ENCODE measurements at regions not wholly inside any gene's neighbourhood (a gene's known extent, or its start where the extent isn't known, plus 50 kb on each side); places are given as distances from the start of the nearest gene placed in this dataset.

- TF ChIP-seq MTA3 (IDR thresholded peaks at IDR 0.05; ENCODE audit: borderline replicate concordance, low read length) (no peak), CTCF (IDR thresholded peaks at IDR 0.05 in 2 of 3, conservative IDR thresholded peaks at IDR 0.05 in 1 of 3; ENCODE audit: control insufficient read depth in 2 of 3, extremely low read depth in 1 of 3, insufficient read depth in 1 of 3, low read depth in 3 of 3, low read length in 3 of 3) (no peak), IKZF1 (conservative IDR thresholded peaks at IDR 0.05) (no peak)
Observed at GRCh38 chr1:201618905-201619304, 80.0 kb downstream of the NAV1 start (continued).

GRCh38 chr1:201619513-201619912, 80.6 kb downstream of the NAV1 start:
- WGBS (ENCODE audit: insufficient coverage, insufficient replicate concordance, low lambda C conversion rate, missing lambda C conversion rate): 29% methylated on average over 1 of the region's 1 CpG
- Histone ChIP-seq H3K9me3 (replicated peaks; ENCODE audit: control insufficient read depth, insufficient read depth, low read length) (no peaks in the 10 kb centered on the region), H2AFZ (ENCODE audit: control insufficient read depth, low read depth, low read length) (no peak overlapping the region), H3K4me1 (ENCODE audit: control insufficient read depth, insufficient read depth, low read length) (no peaks in the 10 kb centered on the region), H3K4me3 (no peak overlapping the region), H3K79me2 (ENCODE audit: control insufficient read depth, insufficient read depth, low read length) (no peaks in the 10 kb centered on the region), H3K4me2 (ENCODE audit: control insufficient read depth, insufficient read depth) (no peak overlapping the region), H3K9ac (ENCODE audit: control insufficient read depth, insufficient read depth, low read length) (no peak overlapping the region), H4K20me1 (ENCODE audit: control insufficient read depth, insufficient read depth) (no peaks in the 10 kb centered on the region), H3K27ac (ENCODE audit: control insufficient read depth, insufficient read depth) (no peak overlapping the region), H3K27me3 (replicated peaks in 1 of 2; ENCODE audit: control insufficient read depth in 2 of 2, insufficient read depth in 2 of 2, low read length in 1 of 2) (peaks cover 0 to 1% of the 10 kb centered on the region in 2 experiments; a peak in 1 of 4 replicates), H3K36me3 (ENCODE audit: control insufficient read depth in 2 of 2, insufficient read depth in 2 of 2, low read length in 1 of 2) (no peaks in the 10 kb centered on the region)
- no TSS peak for BruUV-seq (replicated peaks)
- ChIA-PET CTCF (interaction anchor here (1.3 kb wide), 1 partner anchor 57 kb away, joined by 3 read pairs; no protein-coding TSS in a partner anchor), POLR2A (no interaction called here), SMC1A (ENCODE audit: uncharacterized antibody, unreplicated experiment) (interaction anchor here (0.6 kb wide), 1 partner anchor 231 kb away, joined by 3 read pairs; no protein-coding TSS in a partner anchor), RAD21 (ENCODE audit: unreplicated experiment) (no interaction called here)
- FAIRE-seq (no peak), ATAC-seq (no peak), DNase-seq (ENCODE audit: low read depth, low spot score) (no peak)
- in situ Hi-C loops (cut with MboI): no loop called here
- intact Hi-C loops (cut with micrococcal nuclease; ENCODE audit: unreplicated experiment): no loop called here
- no peak for TF ChIP-seq SMARCA5 (IDR thresholded peaks at IDR 0.05)
- TF ChIP-seq TAF1 (IDR thresholded peaks at IDR 0.05; ENCODE audit: borderline replicate concordance, low read depth, low read length): no peak
- no peak for TF ChIP-seq IKZF2 (IDR thresholded peaks at IDR 0.05)
- no peak for TF ChIP-seq REST (IDR thresholded peaks at IDR 0.05; ENCODE audit: low read depth, low read length)
- TF ChIP-seq ATF3 (IDR thresholded peaks at IDR 0.05; ENCODE audit: borderline replicate concordance, extremely low read depth, low read depth, low read length): no peak
- TF ChIP-seq STAT1 (conservative IDR thresholded peaks at IDR 0.05): no peak
- no peak for TF ChIP-seq ZNF207 (IDR thresholded peaks at IDR 0.05; ENCODE audit: borderline replicate concordance)
- no peak for TF ChIP-seq CBFB (IDR thresholded peaks at IDR 0.05; ENCODE audit: low read depth)
- no peak for TF ChIP-seq ZNF384 (IDR thresholded peaks at IDR 0.05; ENCODE audit: borderline replicate concordance, low read depth, low read length)
- no peak for TF ChIP-seq CEBPB (IDR thresholded peaks at IDR 0.05; ENCODE audit: borderline replicate concordance in 1 of 2, low read depth in 2 of 2, low read length in 2 of 2)
- no peak for TF ChIP-seq E4F1 (IDR thresholded peaks at IDR 0.05; ENCODE audit: borderline replicate concordance, partially characterized antibody)
- TF ChIP-seq POLR2AphosphoS2 (IDR thresholded peaks at IDR 0.05; ENCODE audit: low read depth, low read length): no peak

All from GM12878 (cell line).